ENCODE measurements at regions not wholly inside any gene's neighbourhood (a gene's known extent, or its start where the extent isn't known, plus 50 kb on each side); places are given as distances from the start of the nearest gene placed in this dataset.

GRCh38 chr10:29776246-29776645, 141.5 kb upstream of the SVIL start:
- no peak for TF ChIP-seq EP300 (IDR thresholded peaks at IDR 0.05)
- TF ChIP-seq POLR2AphosphoS5 (IDR thresholded peaks at IDR 0.05): no peak
